ENCODE measurements at regions not wholly inside any gene's neighbourhood (a gene's known extent, or its start where the extent isn't known, plus 50 kb on each side); places are given as distances from the start of the nearest gene placed in this dataset.

GRCh38 chr15:68517285-68517761, 61.5 kb upstream of the CORO2B start:
- no peak overlapping the region for H3K4me3 Mint-ChIP-seq
- intact Hi-C loops (cut with micrococcal nuclease): no loop called here
- H3K4me1 Mint-ChIP-seq (ENCODE audit: low read depth): no peaks in the 10 kb centered on the region
- peaks cover 6% of the 10 kb centered on the region for H3K9me3 Mint-ChIP-seq
- no peak for DNase-seq
- no peaks in the 10 kb centered on the region for H3K36me3 Mint-ChIP-seq (ENCODE audit: low read depth)
- no peak overlapping the region for H3K27ac Mint-ChIP-seq
- peaks cover 4% of the 10 kb centered on the region for H3K27me3 Mint-ChIP-seq (ENCODE audit: low read depth)
- CTCF ChIA-PET: no interaction called here

GRCh38 chr15:68518046-68518445, 60.7 kb upstream of the CORO2B start:
- intact Hi-C loops (cut with micrococcal nuclease): no loop called here
- H3K4me1 Mint-ChIP-seq (ENCODE audit: low read depth): no peaks in the 10 kb centered on the region

GRCh38 chr15:68518785-68519430, 59.9 kb upstream of the CORO2B start:
- no peak overlapping the region for H3K27ac Mint-ChIP-seq
- no peak overlapping the region for H3K4me3 Mint-ChIP-seq
- no peaks in the 10 kb centered on the region for H3K4me1 Mint-ChIP-seq (ENCODE audit: low read depth)
- CTCF ChIA-PET: no interaction called here
- intact Hi-C loops (cut with micrococcal nuclease): no loop called here
- H3K27me3 Mint-ChIP-seq (ENCODE audit: low read depth): peaks cover 8% of the 10 kb centered on the region
- H3K36me3 Mint-ChIP-seq (ENCODE audit: low read depth): no peaks in the 10 kb centered on the region
- no peaks in the 10 kb centered on the region for H3K9me3 Mint-ChIP-seq
- DNase-seq: no peak

More at GRCh38 chr15:68518046-68518445, 60.7 kb upstream of the CORO2B start:
- CTCF ChIA-PET: no interaction called here
- peaks cover 7% of the 10 kb centered on the region for H3K27me3 Mint-ChIP-seq (ENCODE audit: low read depth)
- H3K9me3 Mint-ChIP-seq: peaks cover 6% of the 10 kb centered on the region
- no peaks in the 10 kb centered on the region for H3K36me3 Mint-ChIP-seq (ENCODE audit: low read depth)
- H3K27ac Mint-ChIP-seq: no peak overlapping the region
- DNase-seq: no peak
- no peak overlapping the region for H3K4me3 Mint-ChIP-seq

- Mint-ChIP-seq H3K4me1 (ENCODE audit: low read depth) (peaks cover 9% of the 10 kb centered on the region), H3K27me3 (ENCODE audit: low read depth) (peaks cover 10% of the 10 kb centered on the region), H3K27ac (no peak overlapping the region), H3K9me3 (no peaks in the 10 kb centered on the region), H3K36me3 (ENCODE audit: low read depth) (no peaks in the 10 kb centered on the region), H3K4me3 (no peak overlapping the region)
- CTCF ChIA-PET: interaction anchor here (0.5 to 1.5 kb wide), 3 partner anchors 15 to 272 kb away, joined by 3 read pairs; no protein-coding TSS in a partner anchor
- DNase-seq: no peak
- intact Hi-C loops (cut with micrococcal nuclease): no loop called here
These were observed 53.8 kb upstream of the CORO2B start for GRCh38 chr15:68524753-68525584.

- CTCF ChIA-PET: interaction anchor here (0.6 to 1.5 kb wide), 4 partner anchors 14 to 266 kb away, joined by 3 read pairs; no protein-coding TSS in a partner anchor
- Mint-ChIP-seq H3K4me3 (no peak overlapping the region), H3K36me3 (ENCODE audit: low read depth) (peaks cover 1% of the 10 kb centered on the region), H3K27me3 (ENCODE audit: low read depth) (peaks cover 7% of the 10 kb centered on the region), H3K9me3 (peaks cover 1% of the 10 kb centered on the region), H3K4me1 (ENCODE audit: low read depth) (peaks cover 9% of the 10 kb centered on the region), H3K27ac (no peak overlapping the region)
- DNase-seq: no peak
- intact Hi-C loops (cut with micrococcal nuclease): no loop called here
These were observed 53.0 kb upstream of the CORO2B start for GRCh38 chr15:68525815-68526214.

GRCh38 chr15:68526269-68526668, 52.5 kb upstream of the CORO2B start:
- CTCF ChIA-PET: interaction anchor here (0.6 to 1.5 kb wide), 6 partner anchors 12 to 266 kb away, joined by 3 to 4 read pairs (median 3); no protein-coding TSS in a partner anchor
- peaks cover 3% of the 10 kb centered on the region for H3K36me3 Mint-ChIP-seq (ENCODE audit: low read depth)
- no peak overlapping the region for H3K27ac Mint-ChIP-seq
- H3K9me3 Mint-ChIP-seq: peaks cover 6% of the 10 kb centered on the region
- peaks cover 7% of the 10 kb centered on the region for H3K27me3 Mint-ChIP-seq (ENCODE audit: low read depth)
- intact Hi-C loops (cut with micrococcal nuclease): no loop called here
- H3K4me1 Mint-ChIP-seq (ENCODE audit: low read depth): peaks cover 9% of the 10 kb centered on the region
- H3K4me3 Mint-ChIP-seq: no peak overlapping the region
- no peak for DNase-seq

GRCh38 chr15:68526784-68527183, 52.0 kb upstream of the CORO2B start:
- DNase-seq: no peak
- CTCF ChIA-PET: interaction anchor here (0.8 to 1.5 kb wide), 5 partner anchors 11 to 147 kb away, joined by 3 to 4 read pairs (median 3); no protein-coding TSS in a partner anchor
- no peak overlapping the region for H3K27ac Mint-ChIP-seq
- peaks cover 10% of the 10 kb centered on the region for H3K9me3 Mint-ChIP-seq
- peaks cover 5% of the 10 kb centered on the region for H3K36me3 Mint-ChIP-seq (ENCODE audit: low read depth)
- H3K27me3 Mint-ChIP-seq (ENCODE audit: low read depth): peaks cover 7% of the 10 kb centered on the region
- H3K4me1 Mint-ChIP-seq (ENCODE audit: low read depth): peaks cover 9% of the 10 kb centered on the region
- intact Hi-C loops (cut with micrococcal nuclease): no loop called here
- no peak overlapping the region for H3K4me3 Mint-ChIP-seq

- DNase-seq: no peak
- Mint-ChIP-seq H3K27me3 (ENCODE audit: low read depth) (peaks cover 3% of the 10 kb centered on the region), H3K9me3 (peaks cover 25% of the 10 kb centered on the region), H3K4me3 (no peak overlapping the region), H3K36me3 (ENCODE audit: low read depth) (peaks cover 10% of the 10 kb centered on the region), H3K27ac (no peak overlapping the region), H3K4me1 (ENCODE audit: low read depth) (peaks cover 9% of the 10 kb centered on the region)
- CTCF ChIA-PET: no interaction called here
- intact Hi-C loops (cut with micrococcal nuclease): no loop called here
These were observed 50.0 kb upstream of the CORO2B start for GRCh38 chr15:68528626-68529290.
